Central memory CD8-positive, alpha-beta T cell (primary cell): ENCODE measurements at regions not wholly inside any gene's neighbourhood (a gene's known extent, or its start where the extent isn't known, plus 50 kb on each side); places are given as distances from the start of the nearest gene placed in this dataset.

Experiments
- ATAC-seq: fragments of 150-1000 bp; cut with Tn5 transposase; replicated peaks from 2 replicates; pipeline ENCODE4 v1.10.0; 2022; ENCODE audit warnings: mild to moderate bottlenecking, moderate FRiP score, moderate number of reproducible peaks; ENCODE audit not compliant: poor library complexity, severe bottlenecking; ENCODE audit errors: extremely low read depth
- DNase-seq, 2 donors: peaks; one replicate each; pipeline ENCODE4 v3.0.0; 2021; ENCODE audit warnings: low spot score in 2 of 2
- H3K27ac Mint-ChIP-seq: one replicate; pipeline ENCODE4 v1.8.0; 2022; ENCODE audit warnings: low read depth, mild to moderate bottlenecking, moderate library complexity, mixed read lengths
- H3K27me3 Mint-ChIP-seq: one replicate; pipeline ENCODE4 v1.8.0; 2022; ENCODE audit warnings: mixed read lengths
- H3K36me3 Mint-ChIP-seq: one replicate; pipeline ENCODE4 v1.8.0; 2022; ENCODE audit warnings: mild to moderate bottlenecking, moderate library complexity, mixed read lengths; ENCODE audit not compliant: insufficient read depth
- H3K4me1 Mint-ChIP-seq: one replicate; pipeline ENCODE4 v1.8.0; 2022; ENCODE audit warnings: mixed read lengths
- H3K4me3 Mint-ChIP-seq: one replicate; pipeline ENCODE4 v1.8.0; 2022; ENCODE audit warnings: mild to moderate bottlenecking, moderate library complexity, mixed read lengths
- H3K9me3 Mint-ChIP-seq: one replicate; pipeline ENCODE4 v1.8.0; 2022; ENCODE audit warnings: mixed read lengths

GRCh38 chr1:238898856-238899255, 487.5 kb upstream of the CHRM3 start:
- no peak for ATAC-seq
- Mint-ChIP-seq H3K36me3 (no peaks in the 10 kb centered on the region), H3K9me3 (peaks cover 52% of the 10 kb centered on the region), H3K4me1 (no peaks in the 10 kb centered on the region), H3K27me3 (no peaks in the 10 kb centered on the region), H3K27ac (no peak overlapping the region), H3K4me3 (no peak overlapping the region)
- DNase-seq = no peak

- Mint-ChIP-seq H3K4me3 (no peak overlapping the region), H3K27ac (no peak overlapping the region), H3K27me3 (no peaks in the 10 kb centered on the region), H3K9me3 (peaks cover 29% of the 10 kb centered on the region), H3K36me3 (no peaks in the 10 kb centered on the region), H3K4me1 (no peaks in the 10 kb centered on the region)
- DNase-seq (no peak), ATAC-seq (no peak)
Measured at GRCh38 chr1:238895911-238896310, 490.5 kb upstream of the CHRM3 start.

- no peaks in the 10 kb centered on the region for H3K4me1 Mint-ChIP-seq
- H3K27ac Mint-ChIP-seq = no peak overlapping the region
- no peak overlapping the region for H3K4me3 Mint-ChIP-seq
- DNase-seq = no peak
- H3K9me3 Mint-ChIP-seq = peaks cover 13% of the 10 kb centered on the region
- ATAC-seq = no peak
- no peaks in the 10 kb centered on the region for H3K36me3 Mint-ChIP-seq
- no peaks in the 10 kb centered on the region for H3K27me3 Mint-ChIP-seq
Measured at GRCh38 chr1:238892612-238893011, 493.8 kb upstream of the CHRM3 start.

GRCh38 chr1:238861342-238862066, 524.9 kb upstream of the CHRM3 start:
- Mint-ChIP-seq H3K4me1 (no peaks in the 10 kb centered on the region), H3K36me3 (no peaks in the 10 kb centered on the region), H3K4me3 (no peak overlapping the region), H3K9me3 (peaks cover 27% of the 10 kb centered on the region), H3K27ac (no peak overlapping the region), H3K27me3 (no peaks in the 10 kb centered on the region)
- DNase-seq = no peak
- ATAC-seq = no peak

- Mint-ChIP-seq H3K36me3 (peaks cover 3% of the 10 kb centered on the region), H3K4me1 (no peaks in the 10 kb centered on the region), H3K9me3 (peaks cover 37% of the 10 kb centered on the region), H3K27me3 (no peaks in the 10 kb centered on the region), H3K4me3 (no peak overlapping the region), H3K27ac (no peak overlapping the region)
- DNase-seq (no peak), ATAC-seq (no peak)
Measured at GRCh38 chr1:238833919-238834318, 552.4 kb upstream of the CHRM3 start.

GRCh38 chr1:238832106-238832505, 554.3 kb upstream of the CHRM3 start:
- no peak overlapping the region for H3K27ac Mint-ChIP-seq
- ATAC-seq (no peak), DNase-seq (no peak)
- H3K9me3 Mint-ChIP-seq = peaks cover 35% of the 10 kb centered on the region
- H3K4me1 Mint-ChIP-seq = no peaks in the 10 kb centered on the region
- no peaks in the 10 kb centered on the region for H3K27me3 Mint-ChIP-seq
- no peak overlapping the region for H3K4me3 Mint-ChIP-seq
- H3K36me3 Mint-ChIP-seq = peaks cover 3% of the 10 kb centered on the region

- H3K4me3 Mint-ChIP-seq = no peak overlapping the region
- no peak overlapping the region for H3K27ac Mint-ChIP-seq
Measured at GRCh38 chr1:238830036-238830611, 556.2 kb upstream of the CHRM3 start.

GRCh38 chr1:238826891-238827290, 559.5 kb upstream of the CHRM3 start:
- H3K9me3 Mint-ChIP-seq = peaks cover 27% of the 10 kb centered on the region
- no peak overlapping the region for H3K4me3 Mint-ChIP-seq
- H3K27ac Mint-ChIP-seq = no peak overlapping the region
- H3K27me3 Mint-ChIP-seq = no peaks in the 10 kb centered on the region
- H3K4me1 Mint-ChIP-seq = no peaks in the 10 kb centered on the region
- DNase-seq (no peak), ATAC-seq (no peak)
- no peaks in the 10 kb centered on the region for H3K36me3 Mint-ChIP-seq

More at GRCh38 chr1:238830036-238830611, 556.2 kb upstream of the CHRM3 start:
- Mint-ChIP-seq H3K27me3 (no peaks in the 10 kb centered on the region), H3K36me3 (no peaks in the 10 kb centered on the region), H3K9me3 (peaks cover 23% of the 10 kb centered on the region), H3K4me1 (no peaks in the 10 kb centered on the region)
- no peak for ATAC-seq
- no peak for DNase-seq

GRCh38 chr1:238823416-238823815, 563.0 kb upstream of the CHRM3 start:
- H3K27ac Mint-ChIP-seq = no peak overlapping the region
- DNase-seq (no peak), ATAC-seq (no peak)
- H3K4me3 Mint-ChIP-seq = no peak overlapping the region
- H3K4me1 Mint-ChIP-seq = no peaks in the 10 kb centered on the region
- no peaks in the 10 kb centered on the region for H3K36me3 Mint-ChIP-seq
- no peaks in the 10 kb centered on the region for H3K27me3 Mint-ChIP-seq
- H3K9me3 Mint-ChIP-seq = peaks cover 26% of the 10 kb centered on the region

GRCh38 chr1:238811211-238811879, 575.0 kb upstream of the CHRM3 start:
- H3K4me1 Mint-ChIP-seq = no peaks in the 10 kb centered on the region
- no peak overlapping the region for H3K4me3 Mint-ChIP-seq
- DNase-seq = no peak
- H3K27ac Mint-ChIP-seq = no peak overlapping the region
- no peaks in the 10 kb centered on the region for H3K36me3 Mint-ChIP-seq
- H3K9me3 Mint-ChIP-seq = peaks cover 44% of the 10 kb centered on the region
- no peak for ATAC-seq
- H3K27me3 Mint-ChIP-seq = no peaks in the 10 kb centered on the region

- Mint-ChIP-seq H3K27ac (no peak overlapping the region), H3K27me3 (no peaks in the 10 kb centered on the region), H3K4me3 (no peak overlapping the region), H3K4me1 (no peaks in the 10 kb centered on the region), H3K9me3 (peaks cover 38% of the 10 kb centered on the region), H3K36me3 (no peaks in the 10 kb centered on the region)
- ATAC-seq (no peak), DNase-seq (no peak)
Measured at GRCh38 chr1:238790882-238791281, 595.5 kb upstream of the CHRM3 start.

- Mint-ChIP-seq H3K27ac (no peak overlapping the region), H3K9me3 (peaks cover 38% of the 10 kb centered on the region), H3K27me3 (no peaks in the 10 kb centered on the region), H3K4me3 (no peak overlapping the region), H3K36me3 (no peaks in the 10 kb centered on the region), H3K4me1 (no peaks in the 10 kb centered on the region)
- DNase-seq (no peak), ATAC-seq (no peak)
Measured at GRCh38 chr1:238789916-238790667, 596.3 kb upstream of the CHRM3 start.
